H1 (cell line): ENCODE measurements at regions not wholly inside any gene's neighbourhood (a gene's known extent, or its start where the extent isn't known, plus 50 kb on each side); places are given as distances from the start of the nearest gene placed in this dataset.

Source experiments
- CTCF ChIA-PET: fragments of 300-600 bp; sonication (Branson Sonifier 250); formaldehyde crosslinking; loops from one replicate; lab custom pipeline; 2021; ENCODE audit not compliant: partially characterized antibody; lab: Charles Lee
- POLR2A ChIA-PET: fragments of 300-600 bp; sonication (Branson Sonifier 250); formaldehyde crosslinking; loops from one replicate; lab custom pipeline; 2021; ENCODE audit warnings: inconsistent platforms; ENCODE audit not compliant: partially characterized antibody; lab: Charles Lee
- DNase-seq, 2 experiments: peaks; one replicate each; pipeline versions ENCODE4 v3.0.0 to v3.0.0-alpha.2; 2010 to 2022; ENCODE audit warnings: low spot score in 2 of 2, low read depth in 1 of 2, mixed read lengths in 1 of 2
- FAIRE-seq: peaks from 2 replicates; lab custom pipeline; 2011; peaks lifted over from hg19 to GRCh38; lab: Jason Lieb, UNC
- H2AFZ ChIP-seq: 2 replicates; pipeline ENCODE4 v1.8.1; 2012; ENCODE audit warnings: low read length, inconsistent platforms
- H2AK5ac ChIP-seq: 2 replicates; pipeline ENCODE4 v1.6.1; 2013; ENCODE audit warnings: low read depth, low read length
- H2BK120ac ChIP-seq: replicated peaks from 2 replicates; pipeline ENCODE3; 2013; ENCODE audit warnings: low read depth, low read length, inconsistent platforms
- H2BK12ac ChIP-seq: 2 replicates; pipeline ENCODE4 v1.6.1; 2013; ENCODE audit warnings: low read depth, low read length
- H2BK15ac ChIP-seq: 2 replicates; pipeline ENCODE4 v1.6.1; 2013; ENCODE audit warnings: low read length
- H2BK20ac ChIP-seq: 2 replicates; pipeline ENCODE4 v1.6.1; 2013; ENCODE audit warnings: low read length
- H2BK5ac ChIP-seq: 2 replicates; pipeline ENCODE4 v1.6.1; 2013; ENCODE audit warnings: low read depth, low read length
- H3K14ac ChIP-seq: 2 replicates; pipeline ENCODE4 v1.6.1; 2013; ENCODE audit warnings: inconsistent platforms; ENCODE audit not compliant: insufficient read length
- H3K18ac ChIP-seq: 2 replicates; pipeline ENCODE4 v1.6.1; 2013; ENCODE audit warnings: low read length; ENCODE audit errors: extremely low read depth
- H3K23ac ChIP-seq: 2 replicates; pipeline ENCODE4 v1.6.1; 2013; ENCODE audit warnings: inconsistent platforms; ENCODE audit not compliant: insufficient read length
- H3K23me2 ChIP-seq: 2 replicates; pipeline ENCODE4 v1.6.1; 2013; ENCODE audit warnings: low read depth, low read length
- H3K27ac ChIP-seq: 2 replicates; pipeline ENCODE4 v1.6.1; 2011; ENCODE audit warnings: low read depth, low read length, inconsistent platforms
- H3K27me3 ChIP-seq, 4 experiments: replicated peaks in 1 of 4; 1 replicate in 1 of 4; 2 replicates in 3 of 4; pipeline versions ENCODE4 v1.6.1 to v1.8.1; 2011 to 2013; ENCODE audit warnings: low read length in 3 of 4, mild to moderate bottlenecking in 3 of 4, inconsistent platforms in 2 of 4, mixed read lengths in 2 of 4, moderate library complexity in 1 of 4; ENCODE audit not compliant: control insufficient read depth in 3 of 4, insufficient read depth in 3 of 4; ENCODE audit errors: extremely low read depth in 1 of 4
- H3K36me3 ChIP-seq, 4 experiments: 2 replicates each; pipeline versions ENCODE4 v1.6.1 to v1.8.1; 2011 to 2013; ENCODE audit warnings: mild to moderate bottlenecking in 4 of 4, low read length in 3 of 4, moderate library complexity in 2 of 4, control low read depth in 1 of 4, inconsistent platforms in 1 of 4; ENCODE audit not compliant: insufficient read depth in 4 of 4, control insufficient read depth in 2 of 4
- H3K4ac ChIP-seq: replicated peaks from 2 replicates; pipeline ENCODE3; 2013; ENCODE audit warnings: low read length, low read depth, mixed read lengths, inconsistent platforms; ENCODE audit not compliant: insufficient read length
- H3K4me1 ChIP-seq, 4 experiments: replicated peaks in 1 of 4; 1 replicate in 1 of 4; 2 replicates in 3 of 4; pipeline versions ENCODE4 v1.6.1 to v1.8.1; 2011 to 2013; ENCODE audit warnings: low read length in 3 of 4, inconsistent platforms in 2 of 4, mixed read lengths in 1 of 4; ENCODE audit not compliant: insufficient read depth in 4 of 4, control insufficient read depth in 3 of 4
- H3K4me2 ChIP-seq, 2 experiments: 2 replicates each; pipeline versions ENCODE4 v1.6.1 to v1.8.1; 2011 to 2013; ENCODE audit warnings: low read depth in 2 of 2, low read length in 2 of 2, control low read depth in 1 of 2, inconsistent platforms in 1 of 2, mild to moderate bottlenecking in 1 of 2; ENCODE audit not compliant: insufficient read depth in 1 of 2
- H3K4me3 ChIP-seq, 4 experiments: fragments of 200-600, 300-600 bp in 1 of 4; sonication (generic), shearing (Covaris generic), sonication (Bioruptor Twin) in 1 of 4; 2 replicates each; pipeline versions ENCODE4 v1.5.1 to v1.8.1; 2011 to 2016; ENCODE audit warnings: low read length in 4 of 4, low read depth in 3 of 4, control low read depth in 2 of 4, inconsistent platforms in 2 of 4, mild to moderate bottlenecking in 2 of 4, mixed read lengths in 1 of 4, moderate library complexity in 1 of 4; ENCODE audit not compliant: insufficient read depth in 2 of 4; ENCODE audit errors: extremely low read depth in 1 of 4
- H3K56ac ChIP-seq: replicated peaks from 2 replicates; pipeline ENCODE3; 2013; ENCODE audit warnings: low read depth, mild to moderate bottlenecking, mixed read lengths, low read length, inconsistent platforms; ENCODE audit not compliant: insufficient read length
- H3K79me1 ChIP-seq: 2 replicates; pipeline ENCODE4 v1.6.1; 2013; ENCODE audit warnings: low read depth, low read length, control low read depth
- H3K79me2 ChIP-seq, 2 experiments: 2 replicates each; pipeline versions ENCODE4 v1.6.1 to v1.8.1; 2012 to 2013; ENCODE audit warnings: low read length in 2 of 2, mild to moderate bottlenecking in 2 of 2, inconsistent platforms in 1 of 2; ENCODE audit not compliant: insufficient read depth in 2 of 2, control insufficient read depth in 1 of 2
- H3K9ac ChIP-seq, 4 experiments: replicated peaks in 1 of 4; 1 replicate in 1 of 4; 2 replicates in 3 of 4; pipeline versions ENCODE4 v1.6.1 to v1.8.1; 2011 to 2013; ENCODE audit warnings: low read depth in 3 of 4, low read length in 3 of 4, control low read depth in 2 of 4, mild to moderate bottlenecking in 2 of 4, moderate library complexity in 2 of 4, inconsistent platforms in 1 of 4; ENCODE audit errors: extremely low read depth in 1 of 4
- H3K9me3 ChIP-seq, 2 experiments: 2 replicates each; pipeline versions ENCODE4 v1.6.1 to v1.8.1; 2012 to 2013; ENCODE audit warnings: mild to moderate bottlenecking in 2 of 2, moderate library complexity in 2 of 2, control low read depth in 1 of 2, inconsistent platforms in 1 of 2, low read depth in 1 of 2, low read length in 1 of 2, mixed read lengths in 1 of 2; ENCODE audit not compliant: insufficient read depth in 2 of 2
- H4K20me1 ChIP-seq, 2 experiments: replicated peaks in 1 of 2; 2 replicates each; pipeline versions ENCODE3 to v1.8.1; 2011 to 2013; ENCODE audit warnings: inconsistent platforms in 2 of 2, low read length in 2 of 2, mild to moderate bottlenecking in 1 of 2; ENCODE audit not compliant: insufficient read depth in 2 of 2, control insufficient read depth in 1 of 2
- H4K5ac ChIP-seq: 2 replicates; pipeline ENCODE4 v1.6.1; 2013; ENCODE audit warnings: low read length, low read depth, mixed read lengths, inconsistent platforms; ENCODE audit not compliant: insufficient read length
- H4K8ac ChIP-seq: 2 replicates; pipeline ENCODE4 v1.8.0; 2013; ENCODE audit warnings: mild to moderate bottlenecking, moderate library complexity, low read length, inconsistent platforms; ENCODE audit not compliant: insufficient read depth; ENCODE audit errors: extremely low read depth
- H4K91ac ChIP-seq: replicated peaks from 2 replicates; pipeline ENCODE3; 2013; ENCODE audit warnings: low read length, mixed read lengths, inconsistent platforms; ENCODE audit not compliant: insufficient read length
- CHD1 ChIP-seq: IDR thresholded peaks from 2 replicates; pipeline ENCODE4 v1.6.1; 2012; ENCODE audit warnings: low read depth, low read length, improper control_type of control experiment
- EZH2 ChIP-seq: fragments of 200-600 bp; sonication (generic); IDR thresholded peaks from 2 replicates; pipeline ENCODE4 v1.7.1; 2012; ENCODE audit warnings: low read depth, mild to moderate bottlenecking, moderate library complexity, low read length, inconsistent platforms; ENCODE audit not compliant: severe bottlenecking
- GTF2F1 ChIP-seq: IDR thresholded peaks from 2 replicates; pipeline ENCODE4 v1.6.1; 2012; ENCODE audit warnings: low read depth, low read length, improper control_type of control experiment, borderline replicate concordance
- HDAC2 ChIP-seq, 2 experiments: fragments of 300-600 bp in 1 of 2; sonication (generic) in 1 of 2; IDR thresholded peaks; 2 replicates each; pipeline ENCODE4 v1.6.1; 2011 to 2012; ENCODE audit warnings: low read depth in 2 of 2, low read length in 2 of 2, mild to moderate bottlenecking in 2 of 2, moderate library complexity in 2 of 2, borderline replicate concordance in 1 of 2, inconsistent platforms in 1 of 2
- KDM1A ChIP-seq: fragments of 200-600, 300-600 bp; sonication (generic); IDR thresholded peaks from 2 replicates; pipeline ENCODE4 v1.7.1; 2016; ENCODE audit warnings: mild to moderate bottlenecking, low read length, borderline replicate concordance
- MAFK ChIP-seq: IDR thresholded peaks from 2 replicates; pipeline ENCODE4 v1.6.1; 2012; ENCODE audit warnings: low read depth, mild to moderate bottlenecking, improper control_type of control experiment, low read length
- POLR2AphosphoS5 ChIP-seq: IDR thresholded peaks from 2 replicates; pipeline ENCODE4 v1.6.1; 2011; ENCODE audit warnings: low read depth, low read length
- SIN3A ChIP-seq, 2 experiments: IDR thresholded peaks in 1 of 2; conservative IDR thresholded peaks in 1 of 2; 2 replicates each; pipeline ENCODE4 v1.6.1; 2011 to 2012; ENCODE audit warnings: low read length in 2 of 2, improper control_type of control experiment in 1 of 2, low read depth in 1 of 2, mild to moderate bottlenecking in 1 of 2
- WGBS, 2 experiments: shearing (Covaris generic) in 1 of 2; methylation state at CpG; one replicate each; pipeline versions ENCODE4 v1.1.6 to v1.1.7; 2013 to 2015; ENCODE audit warnings: low lambda C conversion rate in 2 of 2, mixed read lengths in 2 of 2, inconsistent platforms in 1 of 2, low coverage in 1 of 2, missing lambda C conversion rate in 1 of 2; ENCODE audit not compliant: insufficient replicate concordance in 2 of 2, insufficient coverage in 1 of 2, insufficient read length in 1 of 2; ENCODE audit errors: extremely low coverage in 1 of 2, missing lambda C conversion rate in 1 of 2; 5-methylcytosine and 5-hydroxymethylcytosine counted together
- TF ChIP-seq, protein P1 (sequence below): IDR thresholded peaks from 2 replicates; pipeline ENCODE4 v1.6.1; 2012; ENCODE audit warnings: inconsistent platforms

DNA sequence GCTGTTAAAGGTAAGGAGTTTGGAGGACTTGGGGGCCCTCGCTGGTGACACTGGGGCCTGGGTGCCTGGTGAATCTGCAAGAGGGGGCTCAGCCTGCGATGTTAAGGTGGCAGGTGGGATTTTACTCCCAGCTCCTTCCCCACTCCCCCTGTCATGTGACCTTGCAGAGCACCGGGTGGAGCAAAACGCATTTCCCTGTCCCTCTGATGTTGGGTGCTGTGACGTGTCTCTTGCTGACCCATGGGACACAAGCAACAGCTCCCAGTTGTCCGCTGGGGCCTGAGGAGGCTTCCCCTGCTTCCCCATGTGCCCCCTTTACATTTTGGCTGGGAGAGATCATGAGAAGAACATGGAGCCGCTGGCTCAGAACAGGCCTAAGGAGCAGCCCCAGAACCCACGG lies 319.0 kb downstream of the MATN1 start:
- Histone ChIP-seq H2AFZ (peak overlapping the region; percentile 44; the same call in 1 of the 2 replicates), H2BK15ac (no peak overlapping the region), H4K8ac (0 out of 2 replicates have a peak overlapping the region, but pooled peaks have one; percentile 11), H3K9me3 (no peaks in the 10 kb centered on the region), H4K91ac (no peak overlapping the region), H3K56ac (no peak overlapping the region), H2BK5ac (no peak overlapping the region), H2BK12ac (no peak overlapping the region), H3K27me3 (no peaks in the 10 kb centered on the region), H3K14ac (no peak overlapping the region), H2BK20ac (no peak overlapping the region), H3K27ac (no peak overlapping the region), H2BK120ac (no peak overlapping the region), H3K79me2 (no peaks in the 10 kb centered on the region), H4K5ac (no peak overlapping the region), H3K36me3 (no peaks in the 10 kb centered on the region), H3K4me2 (no peak overlapping the region), H2AK5ac (no peak overlapping the region), H3K23me2 (no peaks in the 10 kb centered on the region), H3K4ac (no peak overlapping the region), H3K4me3 (no peak overlapping the region), H3K18ac (no peak overlapping the region), H3K23ac (no peak overlapping the region), H3K79me1 (no peaks in the 10 kb centered on the region), H4K20me1 (no peaks in the 10 kb centered on the region), H3K4me1 (0 out of 7 replicates have a peak, but pooled peaks cover 0 to 2% (median 0%) of the 10 kb centered on the region in 4 experiments), H3K9ac (no peak overlapping the region)
- ChIA-PET POLR2A (interaction anchor here (0.6 kb wide), 1 partner anchor 26 kb away, joined by 3 read pairs; no protein-coding TSS in a partner anchor), CTCF (interaction anchor here (0.6 kb wide), 1 partner anchor 70 kb away, joined by 3 read pairs; no protein-coding TSS in a partner anchor)
- 85% methylated on average over 8 of the region's 8 CpGs; no CpG with 5 or more reads in 1 of the 2 experiments for WGBS, 2 experiments
- no peak for DNase-seq
- no peak for FAIRE-seq
- TF ChIP-seq HDAC2 (IDR thresholded peaks at IDR 0.05; ENCODE audit: borderline replicate concordance in 1 of 2, low read depth in 2 of 2, low read length in 2 of 2), result no peak
- TF ChIP-seq GTF2F1, result no peak
- TF ChIP-seq CHD1, result no peak
- no peak for TF ChIP-seq MAFK
- no peak for TF ChIP-seq KDM1A
- TF ChIP-seq SIN3A (conservative IDR thresholded peaks at IDR 0.05 in 1 of 2, IDR thresholded peaks at IDR 0.05 in 1 of 2; ENCODE audit: low read depth in 1 of 2, low read length in 2 of 2), result no peak
- TF ChIP-seq, protein P1, sequence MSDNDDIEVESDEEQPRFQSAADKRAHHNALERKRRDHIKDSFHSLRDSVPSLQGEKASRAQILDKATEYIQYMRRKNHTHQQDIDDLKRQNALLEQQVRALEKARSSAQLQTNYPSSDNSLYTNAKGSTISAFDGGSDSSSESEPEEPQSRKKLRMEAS, result no peak
- TF ChIP-seq POLR2AphosphoS5, result no peak
- no peak for TF ChIP-seq EZH2
